Immature natural killer cell (primary cell): ENCODE measurements at regions not wholly inside any gene's neighbourhood (a gene's known extent, or its start where the extent isn't known, plus 50 kb on each side); places are given as distances from the start of the nearest gene placed in this dataset.
"Not testable (repeated sequence)": the region's sequence is repeated elsewhere in the genome, so short reads cannot be mapped to it uniquely, and the experiment has no call there.

ENCODE experiments used
- DNase-seq, 3 donors: peaks; one replicate each; pipeline ENCODE4 v3.0.0; 2022; ENCODE audit warnings: mixed read lengths in 1 of 3
- H3K27ac Mint-ChIP-seq, 6 donors: one replicate each; pipeline ENCODE4 v1.8.0; 2020; ENCODE audit warnings: mixed read lengths in 6 of 6, mild to moderate bottlenecking in 5 of 6, inconsistent platforms in 4 of 6, moderate library complexity in 3 of 6
- H3K27me3 Mint-ChIP-seq, 3 donors: one replicate each; pipeline ENCODE4 v1.8.0; 2020 to 2021; ENCODE audit warnings: low read depth in 3 of 3, mild to moderate bottlenecking in 3 of 3, mixed read lengths in 3 of 3, moderate library complexity in 3 of 3, inconsistent platforms in 1 of 3
- H3K36me3 Mint-ChIP-seq, 3 donors: one replicate each; pipeline ENCODE4 v1.8.0; 2020; ENCODE audit warnings: mixed read lengths in 3 of 3, inconsistent platforms in 2 of 3, mild to moderate bottlenecking in 2 of 3
- H3K4me1 Mint-ChIP-seq, 2 donors: one replicate each; pipeline ENCODE4 v1.8.0; 2020; ENCODE audit warnings: inconsistent platforms in 2 of 2, mild to moderate bottlenecking in 2 of 2, mixed read lengths in 2 of 2, moderate library complexity in 1 of 2
- H3K4me3 Mint-ChIP-seq, 5 donors: one replicate each; pipeline ENCODE4 v1.8.0; 2020; ENCODE audit warnings: mild to moderate bottlenecking in 5 of 5, mixed read lengths in 5 of 5, inconsistent platforms in 3 of 5, moderate library complexity in 3 of 5
- H3K9me3 Mint-ChIP-seq, 6 donors: one replicate each; pipeline ENCODE4 v1.8.0; 2020; ENCODE audit warnings: mild to moderate bottlenecking in 6 of 6, mixed read lengths in 6 of 6, inconsistent platforms in 4 of 6, moderate library complexity in 3 of 6

GRCh38 chr12:87427770-87428169 lies 601.4 kb downstream of the C12orf50 start:
- Mint-ChIP-seq H3K27me3 (peaks cover 0 to 2% (median 0%) of the 10 kb centered on the region in 3 donors), H3K36me3 (peaks cover 0 to 3% (median 0%) of the 10 kb centered on the region in 3 donors), H3K27ac (no peak overlapping the region), H3K4me1 (no peaks in the 10 kb centered on the region), H3K9me3 (peaks cover 15 to 55% (median 32%) of the 10 kb centered on the region in 6 donors), H3K4me3 (no peak overlapping the region)
- no peak for DNase-seq

GRCh38 chr12:87425942-87426554 lies 603.2 kb downstream of the C12orf50 start:
- Mint-ChIP-seq H3K4me1 (no peaks in the 10 kb centered on the region), H3K36me3 (peaks cover 0 to 3% (median 0%) of the 10 kb centered on the region in 3 donors), H3K4me3 (no peak overlapping the region), H3K9me3 (peaks cover 15 to 53% (median 30%) of the 10 kb centered on the region in 6 donors), H3K27me3 (peaks cover 0 to 2% (median 0%) of the 10 kb centered on the region in 3 donors), H3K27ac (peak overlapping the region in 1 of 6 donors; percentile 3)
- no peak for DNase-seq

GRCh38 chr12:87421233-87421632 lies 608.0 kb downstream of the C12orf50 start:
- H3K36me3 Mint-ChIP-seq, H3K27ac Mint-ChIP-seq, H3K4me1 Mint-ChIP-seq, DNase-seq, H3K27me3 Mint-ChIP-seq, H3K4me3 Mint-ChIP-seq: not testable (repeated sequence)
- H3K9me3 Mint-ChIP-seq: peaks cover 11 to 50% (median 22%) of the 10 kb centered on the region in 6 donors

GRCh38 chr12:87413784-87414183 lies 615.4 kb downstream of the C12orf50 start:
- DNase-seq: no peak
- Mint-ChIP-seq H3K27ac (no peak overlapping the region), H3K4me3 (no peak overlapping the region), H3K27me3 (peaks cover 0 to 2% (median 0%) of the 10 kb centered on the region in 3 donors), H3K36me3 (no peaks in the 10 kb centered on the region), H3K4me1 (no peaks in the 10 kb centered on the region), H3K9me3 (peaks cover 0 to 35% (median 24%) of the 10 kb centered on the region in 6 donors)

GRCh38 chr12:87406926-87407325 lies 622.3 kb downstream of the C12orf50 start:
- DNase-seq: no peak
- Mint-ChIP-seq H3K4me3 (no peak overlapping the region), H3K27ac (no peak overlapping the region), H3K36me3 (no peaks in the 10 kb centered on the region), H3K4me1 (no peaks in the 10 kb centered on the region), H3K9me3 (peaks cover 4 to 38% (median 25%) of the 10 kb centered on the region in 6 donors), H3K27me3 (no peaks in the 10 kb centered on the region)

GRCh38 chr12:87405918-87406317 lies 623.3 kb downstream of the C12orf50 start:
- Mint-ChIP-seq H3K4me1 (no peaks in the 10 kb centered on the region), H3K27ac (no peak overlapping the region), H3K4me3 (no peak overlapping the region), H3K36me3 (no peaks in the 10 kb centered on the region), H3K9me3 (peaks cover 5 to 32% (median 18%) of the 10 kb centered on the region in 6 donors), H3K27me3 (no peaks in the 10 kb centered on the region)
- no peak for DNase-seq

- DNase-seq: not testable (repeated sequence)
These were observed 635.0 kb downstream of the C12orf50 start for GRCh38 chr12:87394168-87394567.

GRCh38 chr12:87388376-87388775 lies 640.8 kb downstream of the C12orf50 start:
- H3K36me3 Mint-ChIP-seq: no peaks in the 10 kb centered on the region
- DNase-seq: no peak
- H3K27ac Mint-ChIP-seq: no peak overlapping the region
- no peaks in the 10 kb centered on the region for H3K4me1 Mint-ChIP-seq
- H3K9me3 Mint-ChIP-seq: peaks cover 6 to 41% (median 14%) of the 10 kb centered on the region in 6 donors
- H3K4me3 Mint-ChIP-seq: no peak overlapping the region
- no peaks in the 10 kb centered on the region for H3K27me3 Mint-ChIP-seq

More at GRCh38 chr12:87394168-87394567, 635.0 kb downstream of the C12orf50 start:
- peaks cover 7 to 40% (median 31%) of the 10 kb centered on the region in 6 donors for H3K9me3 Mint-ChIP-seq
- H3K4me3 Mint-ChIP-seq, H3K27me3 Mint-ChIP-seq, H3K4me1 Mint-ChIP-seq, H3K36me3 Mint-ChIP-seq, H3K27ac Mint-ChIP-seq: not testable (repeated sequence)

GRCh38 chr12:87385322-87385721 lies 643.9 kb downstream of the C12orf50 start:
- peaks cover 3 to 30% (median 12%) of the 10 kb centered on the region in 6 donors for H3K9me3 Mint-ChIP-seq
- no peaks in the 10 kb centered on the region for H3K4me1 Mint-ChIP-seq
- no peak for DNase-seq
- no peak overlapping the region for H3K4me3 Mint-ChIP-seq
- no peaks in the 10 kb centered on the region for H3K36me3 Mint-ChIP-seq
- no peaks in the 10 kb centered on the region for H3K27me3 Mint-ChIP-seq
- no peak overlapping the region for H3K27ac Mint-ChIP-seq

- DNase-seq: no peak
- Mint-ChIP-seq H3K27me3 (no peaks in the 10 kb centered on the region), H3K9me3 (peaks cover 3 to 30% (median 11%) of the 10 kb centered on the region in 6 donors), H3K27ac (no peak overlapping the region), H3K4me1 (no peaks in the 10 kb centered on the region), H3K36me3 (no peaks in the 10 kb centered on the region), H3K4me3 (no peak overlapping the region)
These were observed 645.0 kb downstream of the C12orf50 start for GRCh38 chr12:87384226-87384625.

- H3K4me1 Mint-ChIP-seq: no peaks in the 10 kb centered on the region
- no peak for DNase-seq
- no peaks in the 10 kb centered on the region for H3K27me3 Mint-ChIP-seq
- H3K36me3 Mint-ChIP-seq: no peaks in the 10 kb centered on the region
- H3K9me3 Mint-ChIP-seq: peaks cover 4 to 30% (median 11%) of the 10 kb centered on the region in 6 donors
- H3K4me3 Mint-ChIP-seq: no peak overlapping the region
- no peak overlapping the region for H3K27ac Mint-ChIP-seq
These were observed 645.5 kb downstream of the C12orf50 start for GRCh38 chr12:87383680-87384079.

GRCh38 chr12:87382959-87383566 lies 646.1 kb downstream of the C12orf50 start:
- H3K27ac Mint-ChIP-seq: no peak overlapping the region
- peaks cover 7 to 30% (median 12%) of the 10 kb centered on the region in 6 donors for H3K9me3 Mint-ChIP-seq
- H3K4me3 Mint-ChIP-seq: no peak overlapping the region
- H3K27me3 Mint-ChIP-seq: no peaks in the 10 kb centered on the region
- no peaks in the 10 kb centered on the region for H3K4me1 Mint-ChIP-seq
- no peaks in the 10 kb centered on the region for H3K36me3 Mint-ChIP-seq
- no peak for DNase-seq

- peaks cover 7 to 25% (median 12%) of the 10 kb centered on the region in 6 donors for H3K9me3 Mint-ChIP-seq
- H3K4me1 Mint-ChIP-seq: no peaks in the 10 kb centered on the region
- DNase-seq: no peak
- H3K36me3 Mint-ChIP-seq: no peaks in the 10 kb centered on the region
- H3K4me3 Mint-ChIP-seq: no peak overlapping the region
- no peaks in the 10 kb centered on the region for H3K27me3 Mint-ChIP-seq
- no peak overlapping the region for H3K27ac Mint-ChIP-seq
These were observed 646.8 kb downstream of the C12orf50 start for GRCh38 chr12:87382436-87382835.

- Mint-ChIP-seq H3K9me3 (peaks cover 4 to 23% (median 10%) of the 10 kb centered on the region in 6 donors), H3K36me3 (no peaks in the 10 kb centered on the region), H3K4me1 (no peaks in the 10 kb centered on the region), H3K27ac (no peak overlapping the region), H3K27me3 (no peaks in the 10 kb centered on the region), H3K4me3 (no peak overlapping the region)
- no peak for DNase-seq
These were observed 647.5 kb downstream of the C12orf50 start for GRCh38 chr12:87381742-87382141.
